MM.1S (cell line): ENCODE measurements at regions not wholly inside any gene's neighbourhood (a gene's known extent, or its start where the extent isn't known, plus 50 kb on each side); places are given as distances from the start of the nearest gene placed in this dataset.

ENCODE experiments used
- DNase-seq: peaks from one replicate; pipeline ENCODE4 v3.0.0-alpha.2; 2015
- H2AFZ ChIP-seq: fragments of 300-600 bp; sonication (generic); 2 replicates; pipeline ENCODE4 v1.6.0; 2016; ENCODE audit warnings: antibody characterized with exemption, low read length
- H3F3A ChIP-seq: fragments of 300-600 bp; sonication (generic); 2 replicates; pipeline ENCODE4 v1.6.1; 2016; ENCODE audit warnings: mild to moderate bottlenecking, antibody characterized with exemption, low read length, moderate library complexity, mixed read lengths; ENCODE audit not compliant: insufficient read depth
- H3K27ac ChIP-seq: fragments of 300-600 bp; sonication (generic); 2 replicates; pipeline ENCODE4 v1.5.1; 2016; ENCODE audit warnings: mild to moderate bottlenecking, low read length
- H3K27me3 ChIP-seq: fragments of 300-600 bp; sonication (generic); replicated peaks from 2 replicates; pipeline ENCODE4 v1.6.0; 2016; ENCODE audit warnings: low read length; ENCODE audit not compliant: insufficient read depth
- H3K36me3 ChIP-seq: fragments of 300-600 bp; sonication (generic); replicated peaks from 2 replicates; pipeline ENCODE4 v1.6.1; 2016; ENCODE audit warnings: mild to moderate bottlenecking, low read length, mixed read lengths; ENCODE audit not compliant: insufficient read depth
- H3K4me1 ChIP-seq: fragments of 300-600 bp; sonication (generic); 2 replicates; pipeline ENCODE4 v1.6.1; 2016; ENCODE audit warnings: low read length, mixed read lengths
- H3K4me2 ChIP-seq: fragments of 300-600 bp; sonication (generic); 2 replicates; pipeline ENCODE4 v1.6.0; 2016; ENCODE audit warnings: low read depth, low read length
- H3K4me3 ChIP-seq: fragments of 300-600 bp; sonication (generic); 2 replicates; pipeline ENCODE4 v1.5.1; 2016; ENCODE audit warnings: low read length, mixed read lengths
- H3K79me2 ChIP-seq: fragments of 300-600 bp; sonication (generic); 2 replicates; pipeline ENCODE4 v1.6.1; 2016; ENCODE audit warnings: mixed run types, low read length, mixed read lengths
- H3K9ac ChIP-seq: fragments of 300-600 bp; sonication (generic); 2 replicates; pipeline ENCODE4 v1.6.1; 2016; ENCODE audit warnings: low read length, mixed read lengths
- H3K9me2 ChIP-seq: fragments of 300-600 bp; sonication (generic); replicated peaks from 2 replicates; pipeline ENCODE4 v1.6.1; 2016; ENCODE audit warnings: mild to moderate bottlenecking, low read length, mixed read lengths; ENCODE audit not compliant: insufficient read depth
- H3K9me3 ChIP-seq: fragments of 300-600 bp; sonication (generic); replicated peaks from 2 replicates; pipeline ENCODE4 v1.6.1; 2016; ENCODE audit warnings: mild to moderate bottlenecking, low read length, mixed read lengths; ENCODE audit not compliant: insufficient read depth
- H4K20me1 ChIP-seq: fragments of 300-600 bp; sonication (generic); 2 replicates; pipeline ENCODE4 v1.6.1; 2016; ENCODE audit warnings: mild to moderate bottlenecking, low read length, moderate library complexity, mixed read lengths; ENCODE audit not compliant: insufficient read depth
- EZH2 ChIP-seq: fragments of 300-600 bp; sonication (generic); optimal IDR thresholded peaks from 2 replicates; pipeline ENCODE3; 2017; ENCODE audit warnings: low read depth, mild to moderate bottlenecking, antibody characterized with exemption, low read length, mixed read lengths
- EZH2phosphoT487 ChIP-seq: fragments of 300-600 bp; sonication (generic); IDR thresholded peaks from 2 replicates; pipeline ENCODE4 v1.6.1; 2018; ENCODE audit warnings: antibody characterized with exemption, low read length
- TF ChIP-seq, protein P1 (sequence below): fragments of 300-600 bp; sonication (generic); IDR thresholded peaks from 2 replicates; pipeline ENCODE4 v1.5.1; 2016; ENCODE audit warnings: antibody characterized with exemption, low read length, mixed read lengths

DNA sequence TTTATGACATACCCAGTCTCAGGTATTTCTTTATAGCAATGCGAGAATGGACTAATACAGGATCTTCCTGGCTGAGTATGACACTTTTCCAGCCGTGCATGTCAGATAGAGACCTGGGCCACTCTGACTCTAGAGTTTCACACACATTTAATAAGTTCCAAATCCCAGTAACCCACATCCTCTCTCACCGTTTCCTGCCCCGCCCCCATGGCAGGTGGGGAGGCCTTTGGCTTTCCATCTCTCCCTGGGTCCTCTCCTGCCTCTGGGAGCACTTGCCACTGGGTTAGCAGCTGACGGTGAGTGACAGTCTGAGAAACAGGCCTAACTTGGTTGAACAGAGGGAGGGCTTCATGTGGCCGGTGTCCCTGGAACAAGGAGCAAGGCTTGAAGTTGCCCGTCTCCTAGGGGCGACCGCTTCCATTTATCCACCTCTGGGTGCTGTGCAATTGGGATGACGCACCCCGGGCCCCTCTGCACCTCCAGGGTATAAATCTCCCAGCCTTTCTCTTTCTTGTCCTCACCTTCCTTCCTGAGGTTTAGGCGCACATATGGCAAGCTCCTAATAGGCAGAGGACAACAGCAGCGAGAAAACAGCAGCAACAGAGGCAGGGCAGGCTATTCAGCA lies 152.7 kb upstream of the HDAC4 start:
- no peak for TF ChIP-seq EZH2
- TF ChIP-seq, protein P1, sequence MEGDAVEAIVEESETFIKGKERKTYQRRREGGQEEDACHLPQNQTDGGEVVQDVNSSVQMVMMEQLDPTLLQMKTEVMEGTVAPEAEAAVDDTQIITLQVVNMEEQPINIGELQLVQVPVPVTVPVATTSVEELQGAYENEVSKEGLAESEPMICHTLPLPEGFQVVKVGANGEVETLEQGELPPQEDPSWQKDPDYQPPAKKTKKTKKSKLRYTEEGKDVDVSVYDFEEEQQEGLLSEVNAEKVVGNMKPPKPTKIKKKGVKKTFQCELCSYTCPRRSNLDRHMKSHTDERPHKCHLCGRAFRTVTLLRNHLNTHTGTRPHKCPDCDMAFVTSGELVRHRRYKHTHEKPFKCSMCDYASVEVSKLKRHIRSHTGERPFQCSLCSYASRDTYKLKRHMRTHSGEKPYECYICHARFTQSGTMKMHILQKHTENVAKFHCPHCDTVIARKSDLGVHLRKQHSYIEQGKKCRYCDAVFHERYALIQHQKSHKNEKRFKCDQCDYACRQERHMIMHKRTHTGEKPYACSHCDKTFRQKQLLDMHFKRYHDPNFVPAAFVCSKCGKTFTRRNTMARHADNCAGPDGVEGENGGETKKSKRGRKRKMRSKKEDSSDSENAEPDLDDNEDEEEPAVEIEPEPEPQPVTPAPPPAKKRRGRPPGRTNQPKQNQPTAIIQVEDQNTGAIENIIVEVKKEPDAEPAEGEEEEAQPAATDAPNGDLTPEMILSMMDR, result no peak
- no peak for TF ChIP-seq EZH2phosphoT487
- Histone ChIP-seq H2AFZ (no peak overlapping the region), H3K4me2 (no peak overlapping the region), H3K4me1 (peaks cover 12% of the 10 kb centered on the region), H3F3A (peaks cover 4% of the 10 kb centered on the region; the same call in 1 of the 2 replicates), H3K27me3 (no peaks in the 10 kb centered on the region), H3K27ac (no peak overlapping the region), H3K4me3 (no peak overlapping the region), H4K20me1 (no peaks in the 10 kb centered on the region), H3K79me2 (no peaks in the 10 kb centered on the region), H3K9me3 (no peaks in the 10 kb centered on the region), H3K36me3 (no peaks in the 10 kb centered on the region), H3K9me2 (no peaks in the 10 kb centered on the region), H3K9ac (no peak overlapping the region)
- DNase-seq, result no peak

DNA sequence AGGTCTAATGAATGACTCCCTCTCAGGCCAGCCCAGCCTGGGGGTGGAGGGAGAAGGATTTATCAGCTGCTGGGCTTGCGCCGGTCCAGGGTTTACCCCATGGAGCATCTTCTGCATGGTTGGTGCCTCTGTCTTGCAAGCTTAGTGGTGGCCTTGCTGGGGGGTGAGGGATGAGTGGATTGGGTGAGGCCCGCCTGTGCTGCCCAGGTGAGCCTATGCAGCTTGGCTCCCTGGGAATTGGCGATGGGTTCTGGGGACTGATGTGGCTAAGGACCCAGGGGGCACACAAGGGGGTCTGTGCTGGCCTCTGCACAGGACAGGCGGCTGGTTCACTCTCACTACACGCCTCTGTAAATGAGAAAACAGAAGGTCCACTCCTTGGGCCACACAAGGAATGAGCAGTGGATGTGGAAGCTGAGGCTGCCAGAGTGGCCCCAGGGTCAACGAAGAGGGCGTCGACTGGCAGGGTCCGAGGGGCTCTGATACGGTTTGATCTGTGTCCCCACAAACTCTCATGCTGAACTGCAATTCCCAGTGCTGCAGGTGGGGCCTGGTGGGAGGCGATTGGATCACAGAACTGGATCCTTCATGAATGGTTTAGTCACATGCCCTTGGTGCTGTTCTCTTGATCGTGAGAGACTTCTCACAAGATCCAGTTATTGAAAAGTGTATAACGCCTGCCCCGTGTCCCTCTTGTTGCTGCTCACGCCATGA lies 151.6 kb upstream of the HDAC4 start:
- H3K9ac ChIP-seq, result no peak overlapping the region
- no peak overlapping the region for H3K4me2 ChIP-seq
- H3K4me1 ChIP-seq, result peaks cover 19% of the 10 kb centered on the region
- no peak for DNase-seq
- H3K27ac ChIP-seq, result no peak overlapping the region
- no peaks in the 10 kb centered on the region for H4K20me1 ChIP-seq
- H3K4me3 ChIP-seq, result no peak overlapping the region
- no peaks in the 10 kb centered on the region for H3K27me3 ChIP-seq
- peaks cover 4% of the 10 kb centered on the region; the same call in 1 of the 2 replicates for H3F3A ChIP-seq
- H3K9me3 ChIP-seq, result no peaks in the 10 kb centered on the region
- TF ChIP-seq EZH2 (no peak), EZH2phosphoT487 (no peak)
- TF ChIP-seq, protein P1, result no peak
- no peaks in the 10 kb centered on the region for H3K36me3 ChIP-seq
- H3K9me2 ChIP-seq, result no peaks in the 10 kb centered on the region
- H2AFZ ChIP-seq, result no peak overlapping the region
- H3K79me2 ChIP-seq, result no peaks in the 10 kb centered on the region

DNA sequence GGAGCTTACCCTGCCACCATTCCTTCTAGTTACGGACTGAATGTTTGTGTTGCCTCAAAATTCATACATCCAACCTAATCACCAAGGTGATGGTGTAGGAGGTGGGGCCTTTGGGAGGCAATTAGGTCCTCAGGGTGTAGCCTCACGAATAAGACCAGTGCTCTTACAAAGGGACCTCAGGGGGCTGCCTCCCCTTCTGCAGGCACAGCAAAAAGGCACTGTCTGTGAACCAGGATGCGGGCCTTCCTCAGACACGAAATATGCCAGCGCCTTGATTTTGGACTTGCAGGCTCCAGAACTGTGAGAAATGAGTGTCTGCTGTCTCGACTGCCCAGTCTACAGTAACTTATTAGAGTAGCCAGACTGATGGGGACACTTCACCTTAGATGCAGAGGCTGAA lies 150.4 kb upstream of the HDAC4 start:
- Histone ChIP-seq H3K4me2 (no peak overlapping the region), H3F3A (peaks cover 4% of the 10 kb centered on the region; the same call in 1 of the 2 replicates), H3K9ac (no peak overlapping the region), H3K27ac (no peak overlapping the region), H3K4me3 (no peak overlapping the region), H3K4me1 (peaks cover 19% of the 10 kb centered on the region), H4K20me1 (no peaks in the 10 kb centered on the region), H3K9me2 (no peaks in the 10 kb centered on the region), H3K9me3 (no peaks in the 10 kb centered on the region), H3K27me3 (no peaks in the 10 kb centered on the region), H3K36me3 (no peaks in the 10 kb centered on the region), H3K79me2 (no peaks in the 10 kb centered on the region), H2AFZ (no peak overlapping the region)
- no peak for DNase-seq
- TF ChIP-seq EZH2phosphoT487 (no peak), EZH2 (no peak)
- TF ChIP-seq, protein P1, result no peak
